ENCODE measurements at regions not wholly inside any gene's neighbourhood (a gene's known extent, or its start where the extent isn't known, plus 50 kb on each side); places are given as distances from the start of the nearest gene placed in this dataset.

DNA sequence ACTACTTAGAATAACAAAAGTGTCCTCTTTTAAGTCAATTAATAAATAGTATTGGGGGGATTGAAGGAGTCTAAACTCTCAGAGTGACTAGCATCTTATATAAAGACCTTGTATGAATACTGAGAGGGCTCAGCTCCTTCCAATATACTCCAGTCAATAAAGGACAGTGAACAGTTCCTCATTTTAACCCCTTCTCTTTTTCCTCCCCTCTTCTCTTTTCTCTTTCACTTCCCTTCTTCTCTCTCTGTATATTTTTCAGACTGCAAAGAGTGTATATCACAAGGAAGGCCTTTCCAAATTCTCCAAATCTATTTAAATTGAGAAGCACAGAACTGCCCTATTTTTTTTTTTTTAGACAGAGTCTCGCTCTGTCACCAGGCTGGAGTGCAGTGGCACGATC, 99.5 kb downstream of the CD164 start:
- TF ChIP-seq EZH2 (IDR thresholded peaks at IDR 0.05) (no peak), EZH2phosphoT487 (IDR thresholded peaks at IDR 0.05) (no peak)
- TF ChIP-seq, protein P1, sequence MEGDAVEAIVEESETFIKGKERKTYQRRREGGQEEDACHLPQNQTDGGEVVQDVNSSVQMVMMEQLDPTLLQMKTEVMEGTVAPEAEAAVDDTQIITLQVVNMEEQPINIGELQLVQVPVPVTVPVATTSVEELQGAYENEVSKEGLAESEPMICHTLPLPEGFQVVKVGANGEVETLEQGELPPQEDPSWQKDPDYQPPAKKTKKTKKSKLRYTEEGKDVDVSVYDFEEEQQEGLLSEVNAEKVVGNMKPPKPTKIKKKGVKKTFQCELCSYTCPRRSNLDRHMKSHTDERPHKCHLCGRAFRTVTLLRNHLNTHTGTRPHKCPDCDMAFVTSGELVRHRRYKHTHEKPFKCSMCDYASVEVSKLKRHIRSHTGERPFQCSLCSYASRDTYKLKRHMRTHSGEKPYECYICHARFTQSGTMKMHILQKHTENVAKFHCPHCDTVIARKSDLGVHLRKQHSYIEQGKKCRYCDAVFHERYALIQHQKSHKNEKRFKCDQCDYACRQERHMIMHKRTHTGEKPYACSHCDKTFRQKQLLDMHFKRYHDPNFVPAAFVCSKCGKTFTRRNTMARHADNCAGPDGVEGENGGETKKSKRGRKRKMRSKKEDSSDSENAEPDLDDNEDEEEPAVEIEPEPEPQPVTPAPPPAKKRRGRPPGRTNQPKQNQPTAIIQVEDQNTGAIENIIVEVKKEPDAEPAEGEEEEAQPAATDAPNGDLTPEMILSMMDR (IDR thresholded peaks at IDR 0.05) = no peak
- Histone ChIP-seq H3K36me3 (no peaks in the 10 kb centered on the region), H3F3A (ENCODE audit: low read depth) (no peaks in the 10 kb centered on the region), H3K4me1 (no peaks in the 10 kb centered on the region), H3K79me2 (ENCODE audit: low read depth) (no peaks in the 10 kb centered on the region), H3K9me3 (ENCODE audit: low read depth) (no peaks in the 10 kb centered on the region), H3K9ac (no peak overlapping the region), H3K27me3 (no peaks in the 10 kb centered on the region), H2AFZ (replicated peaks) (no peak overlapping the region), H3K27ac (no peak overlapping the region), H3K4me3 (no peak overlapping the region), H3K4me2 (no peak overlapping the region), H4K20me1 (ENCODE audit: low read depth) (no peaks in the 10 kb centered on the region)
- no peaks in the 10 kb centered on the region for H3K36me3 Mint-ChIP-seq
- no peak overlapping the region for H3K27ac Mint-ChIP-seq
- no peak overlapping the region for H3K4me3 Mint-ChIP-seq
- H3K9me3 Mint-ChIP-seq = no peaks in the 10 kb centered on the region
- H3K27me3 Mint-ChIP-seq (ENCODE audit: insufficient read depth, low read depth) = peaks cover 5% of the 10 kb centered on the region
- H3K4me1 Mint-ChIP-seq = no peaks in the 10 kb centered on the region
- DNase-seq (ENCODE audit: low spot score) = no peak

DNA sequence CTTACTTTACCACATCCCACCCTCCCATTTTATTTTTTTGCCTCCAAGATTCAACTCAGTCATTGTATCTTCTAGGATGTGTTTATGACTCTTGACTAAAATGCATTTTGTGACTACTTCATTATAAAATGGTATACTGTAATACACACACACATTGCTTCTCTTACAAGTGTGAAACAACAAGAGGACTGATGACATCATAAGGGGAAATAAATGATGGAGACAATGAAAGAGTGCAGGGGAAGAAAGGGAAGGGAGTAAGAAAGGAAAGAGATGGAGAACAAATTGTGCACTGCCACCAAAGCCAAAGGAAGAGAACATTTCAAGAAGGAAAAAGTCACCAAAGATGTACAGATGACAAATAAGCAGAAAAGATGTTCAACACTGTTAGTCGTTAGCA, 102.6 kb downstream of the CD164 start:
- no peak for DNase-seq (ENCODE audit: low spot score)
- no peaks in the 10 kb centered on the region for H3F3A ChIP-seq (ENCODE audit: low read depth)
- no peak overlapping the region for H3K4me3 ChIP-seq
- H3K36me3 ChIP-seq = no peaks in the 10 kb centered on the region
- H3K27ac ChIP-seq = no peak overlapping the region
- Mint-ChIP-seq H3K9me3 (no peaks in the 10 kb centered on the region), H3K4me1 (no peaks in the 10 kb centered on the region), H3K27me3 (ENCODE audit: insufficient read depth, low read depth) (peaks cover 5% of the 10 kb centered on the region), H3K36me3 (no peaks in the 10 kb centered on the region), H3K4me3 (no peak overlapping the region), H3K27ac (no peak overlapping the region)
- no peak for TF ChIP-seq EZH2 (IDR thresholded peaks at IDR 0.05)
- no peak for TF ChIP-seq EZH2phosphoT487 (IDR thresholded peaks at IDR 0.05)
- TF ChIP-seq, protein P1 (IDR thresholded peaks at IDR 0.05) = no peak
- no peak overlapping the region for H2AFZ ChIP-seq (replicated peaks)
- no peaks in the 10 kb centered on the region for H3K4me1 ChIP-seq
- no peaks in the 10 kb centered on the region for H3K27me3 ChIP-seq
- H3K79me2 ChIP-seq (ENCODE audit: low read depth) = no peaks in the 10 kb centered on the region
- no peak overlapping the region for H3K4me2 ChIP-seq
- no peaks in the 10 kb centered on the region for H3K9me3 ChIP-seq (ENCODE audit: low read depth)
- no peaks in the 10 kb centered on the region for H4K20me1 ChIP-seq (ENCODE audit: low read depth)
- H3K9ac ChIP-seq = no peak overlapping the region

DNA sequence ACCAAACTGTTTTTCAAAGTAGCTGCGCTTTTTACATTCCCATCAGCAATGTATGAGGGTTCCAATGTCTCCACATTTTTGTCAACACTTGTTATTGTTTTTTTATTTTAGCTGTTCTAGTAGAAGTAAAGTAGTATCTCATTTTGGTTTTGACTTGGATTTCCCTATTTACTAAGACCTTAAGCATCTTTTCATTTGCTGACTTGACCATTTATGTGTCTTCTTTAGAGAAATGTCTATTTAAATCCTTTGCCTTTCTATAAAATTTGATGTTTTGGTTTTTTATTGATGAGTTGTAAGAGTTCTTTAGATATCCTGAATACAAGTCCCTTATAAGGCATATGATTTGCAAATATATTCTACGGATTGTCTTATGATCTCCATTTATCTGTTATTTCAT, 110.6 kb downstream of the CD164 start:
- H3K36me3 Mint-ChIP-seq = no peaks in the 10 kb centered on the region

More for the DNA sequence above, 110.6 kb downstream of the CD164 start:
- H4K20me1 ChIP-seq (ENCODE audit: low read depth) = no peaks in the 10 kb centered on the region
- no peak overlapping the region for H2AFZ ChIP-seq (replicated peaks)
- no peak overlapping the region for H3K4me3 ChIP-seq
- H3K36me3 ChIP-seq = no peaks in the 10 kb centered on the region
- no peak for TF ChIP-seq EZH2phosphoT487 (IDR thresholded peaks at IDR 0.05)
- TF ChIP-seq, protein P1 (IDR thresholded peaks at IDR 0.05) = no peak
- no peak overlapping the region for H3K9ac ChIP-seq
- H3K9me3 ChIP-seq (ENCODE audit: low read depth) = no peaks in the 10 kb centered on the region
- Mint-ChIP-seq H3K9me3 (peaks cover 12% of the 10 kb centered on the region), H3K27ac (no peak overlapping the region), H3K4me3 (no peak overlapping the region), H3K4me1 (no peaks in the 10 kb centered on the region), H3K27me3 (ENCODE audit: insufficient read depth, low read depth) (no peaks in the 10 kb centered on the region)
- H3F3A ChIP-seq (ENCODE audit: low read depth) = no peaks in the 10 kb centered on the region
- H3K79me2 ChIP-seq (ENCODE audit: low read depth) = no peaks in the 10 kb centered on the region
- H3K27me3 ChIP-seq = no peaks in the 10 kb centered on the region
- no peak overlapping the region for H3K27ac ChIP-seq
- no peaks in the 10 kb centered on the region for H3K4me1 ChIP-seq
- DNase-seq (ENCODE audit: low spot score) = no peak
- no peak overlapping the region for H3K4me2 ChIP-seq
